ENCODE measurements at regions not wholly inside any gene's neighbourhood (a gene's known extent, or its start where the extent isn't known, plus 50 kb on each side); places are given as distances from the start of the nearest gene placed in this dataset.

DNA sequence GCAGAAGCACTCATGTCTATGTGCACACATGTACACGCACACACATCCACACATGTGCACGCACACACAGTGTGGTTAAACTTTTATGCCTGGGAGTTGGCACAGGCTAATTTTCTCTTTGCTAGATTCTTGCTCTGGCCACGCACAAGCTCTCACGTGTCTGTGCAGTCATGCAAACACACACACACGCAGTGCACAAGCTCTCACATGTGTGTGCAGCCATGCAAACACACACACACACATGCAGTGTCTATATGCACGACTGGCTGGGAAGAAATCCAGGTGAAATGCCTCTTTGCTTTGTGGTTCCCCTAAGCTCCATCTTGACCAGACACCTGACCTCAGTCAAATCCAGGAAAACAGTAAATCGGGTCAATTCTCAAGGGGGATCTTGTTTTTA, 138.0 kb downstream of the SHOX start:
- Histone ChIP-seq H3F3A (ENCODE audit: insufficient read depth) (no peaks in the 10 kb centered on the region), H3K4me1 (ENCODE audit: insufficient read depth) (no peaks in the 10 kb centered on the region), H3K4me3 (no peak overlapping the region), H3K9me2 (ENCODE audit: insufficient read depth) (no peaks in the 10 kb centered on the region), H3K36me3 (ENCODE audit: low read depth) (no peaks in the 10 kb centered on the region), H4K20me1 (ENCODE audit: insufficient read depth) (no peaks in the 10 kb centered on the region), H3K79me2 (ENCODE audit: insufficient read depth) (no peaks in the 10 kb centered on the region), H3K9me3 (ENCODE audit: low read depth) (no peaks in the 10 kb centered on the region), H3K4me2 (ENCODE audit: unreplicated experiment) (no peak overlapping the region), H3K27ac (no peak overlapping the region), H3K9ac (no peak overlapping the region), H3K27me3 (replicated peaks; ENCODE audit: insufficient read depth) (no peaks in the 10 kb centered on the region), H2AFZ (no peak overlapping the region)
- no peak for DNase-seq
- WGBS, 2 experiments (ENCODE audit: low coverage in 1 of 2, low lambda C conversion rate in 2 of 2, missing lambda C conversion rate in 2 of 2), result 33 to 35% methylated on average over 7 of the region's 7 CpGs
- in situ Hi-C loops (cut with MboI), result no loop called here
- TF ChIP-seq EZH2phosphoT487 (IDR thresholded peaks at IDR 0.05; ENCODE audit: insufficient read depth, low read depth) (no peak), EZH2 (IDR thresholded peaks at IDR 0.05; ENCODE audit: insufficient read depth, poor library complexity, severe bottlenecking) (no peak)

GRCh38 chrX:758917-759316, 128.3 kb downstream of the SHOX start:
- no peaks in the 10 kb centered on the region for H4K20me1 ChIP-seq (ENCODE audit: insufficient read depth)
- H3K9me3 ChIP-seq (ENCODE audit: low read depth), result no peaks in the 10 kb centered on the region
- H3K4me1 ChIP-seq (ENCODE audit: insufficient read depth), result no peaks in the 10 kb centered on the region
- H2AFZ ChIP-seq, result no peak overlapping the region
- H3K4me3 ChIP-seq, result no peak overlapping the region
- H3K9me2 ChIP-seq (ENCODE audit: insufficient read depth), result no peaks in the 10 kb centered on the region
- H3K27ac ChIP-seq, result no peak overlapping the region
- H3K36me3 ChIP-seq (ENCODE audit: low read depth), result no peaks in the 10 kb centered on the region
- in situ Hi-C loops (cut with MboI), result no loop called here
- TF ChIP-seq EZH2phosphoT487 (IDR thresholded peaks at IDR 0.05; ENCODE audit: insufficient read depth, low read depth) (no peak), EZH2 (IDR thresholded peaks at IDR 0.05; ENCODE audit: insufficient read depth, poor library complexity, severe bottlenecking) (no peak)
- no peaks in the 10 kb centered on the region for H3F3A ChIP-seq (ENCODE audit: insufficient read depth)
- no peaks in the 10 kb centered on the region for H3K27me3 ChIP-seq (replicated peaks; ENCODE audit: insufficient read depth)
- no peak for DNase-seq
- H3K9ac ChIP-seq, result no peak overlapping the region
- 22 to 27% methylated on average over 6 of the region's 6 CpGs for WGBS, 2 experiments (ENCODE audit: low coverage in 1 of 2, low lambda C conversion rate in 2 of 2, missing lambda C conversion rate in 2 of 2)
- no peak overlapping the region for H3K4me2 ChIP-seq (ENCODE audit: unreplicated experiment)
- no peaks in the 10 kb centered on the region for H3K79me2 ChIP-seq (ENCODE audit: insufficient read depth)

DNA sequence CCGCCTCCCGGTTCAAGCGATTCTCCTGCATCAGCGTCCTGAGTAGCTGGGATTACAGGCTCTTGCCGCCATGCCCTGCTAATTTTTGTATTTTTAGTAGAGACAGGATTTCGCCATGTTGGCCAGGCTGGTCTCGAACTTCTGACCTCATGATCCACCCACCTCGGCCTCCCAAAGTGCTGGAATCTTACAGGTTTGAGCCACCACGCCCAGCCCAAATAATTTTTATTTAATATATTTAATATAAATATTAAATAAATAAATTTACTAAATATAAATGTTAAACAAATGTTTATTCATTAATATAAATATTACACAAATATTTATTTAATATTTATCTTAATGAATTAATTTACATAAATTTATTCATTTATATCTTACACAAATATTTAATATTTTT, 120.2 kb downstream of the SHOX start:
- no peaks in the 10 kb centered on the region for H3F3A ChIP-seq (ENCODE audit: insufficient read depth)
- H3K9me3 ChIP-seq (ENCODE audit: low read depth), result no peaks in the 10 kb centered on the region
- no peak overlapping the region for H3K4me2 ChIP-seq (ENCODE audit: unreplicated experiment)
- no peak overlapping the region for H2AFZ ChIP-seq
- DNase-seq, result no peak
- H3K79me2 ChIP-seq (ENCODE audit: insufficient read depth), result no peaks in the 10 kb centered on the region
- in situ Hi-C loops (cut with MboI), result no loop called here
- H3K27ac ChIP-seq, result no peak overlapping the region
- H3K4me1 ChIP-seq (ENCODE audit: insufficient read depth), result no peaks in the 10 kb centered on the region
- no peak for TF ChIP-seq EZH2 (IDR thresholded peaks at IDR 0.05; ENCODE audit: insufficient read depth, poor library complexity, severe bottlenecking)
- TF ChIP-seq EZH2phosphoT487 (IDR thresholded peaks at IDR 0.05; ENCODE audit: insufficient read depth, low read depth), result no peak
- H3K27me3 ChIP-seq (replicated peaks; ENCODE audit: insufficient read depth), result no peaks in the 10 kb centered on the region
- no peaks in the 10 kb centered on the region for H4K20me1 ChIP-seq (ENCODE audit: insufficient read depth)
- no peak overlapping the region for H3K9ac ChIP-seq
- WGBS, 2 experiments (ENCODE audit: low coverage in 1 of 2, low lambda C conversion rate in 2 of 2, missing lambda C conversion rate in 2 of 2), result 45 to 47% methylated on average over 9 of the region's 9 CpGs
- no peaks in the 10 kb centered on the region for H3K36me3 ChIP-seq (ENCODE audit: low read depth)
- no peaks in the 10 kb centered on the region for H3K9me2 ChIP-seq (ENCODE audit: insufficient read depth)
- no peak overlapping the region for H3K4me3 ChIP-seq

GRCh38 chrX:750263-750662, 119.7 kb downstream of the SHOX start:
- H3K4me1 ChIP-seq (ENCODE audit: insufficient read depth), result no peaks in the 10 kb centered on the region
- no peak for DNase-seq
- no peak overlapping the region for H3K4me3 ChIP-seq
- no peak overlapping the region for H3K9ac ChIP-seq
- H2AFZ ChIP-seq, result no peak overlapping the region
- H3K36me3 ChIP-seq (ENCODE audit: low read depth), result no peaks in the 10 kb centered on the region
- no peaks in the 10 kb centered on the region for H4K20me1 ChIP-seq (ENCODE audit: insufficient read depth)
- no peaks in the 10 kb centered on the region for H3K9me2 ChIP-seq (ENCODE audit: insufficient read depth)
- no peaks in the 10 kb centered on the region for H3F3A ChIP-seq (ENCODE audit: insufficient read depth)
- TF ChIP-seq EZH2 (IDR thresholded peaks at IDR 0.05; ENCODE audit: insufficient read depth, poor library complexity, severe bottlenecking) (no peak), EZH2phosphoT487 (IDR thresholded peaks at IDR 0.05; ENCODE audit: insufficient read depth, low read depth) (no peak)
- no peaks in the 10 kb centered on the region for H3K9me3 ChIP-seq (ENCODE audit: low read depth)
- H3K27me3 ChIP-seq (replicated peaks; ENCODE audit: insufficient read depth), result no peaks in the 10 kb centered on the region
- WGBS, 2 experiments (ENCODE audit: low coverage in 1 of 2, low lambda C conversion rate in 2 of 2, missing lambda C conversion rate in 2 of 2), result 34 to 36% methylated on average over 5 of the region's 5 CpGs
- H3K27ac ChIP-seq, result no peak overlapping the region
- in situ Hi-C loops (cut with MboI), result no loop called here
- no peaks in the 10 kb centered on the region for H3K79me2 ChIP-seq (ENCODE audit: insufficient read depth)
- no peak overlapping the region for H3K4me2 ChIP-seq (ENCODE audit: unreplicated experiment)

GRCh38 chrX:747176-747575, 116.6 kb downstream of the SHOX start:
- Histone ChIP-seq H3K4me3 (no peak overlapping the region), H3K27me3 (replicated peaks; ENCODE audit: insufficient read depth) (no peaks in the 10 kb centered on the region), H2AFZ (no peak overlapping the region), H3K9me3 (ENCODE audit: low read depth) (no peaks in the 10 kb centered on the region), H3K9me2 (ENCODE audit: insufficient read depth) (no peaks in the 10 kb centered on the region), H3K79me2 (ENCODE audit: insufficient read depth) (no peaks in the 10 kb centered on the region), H3K27ac (no peak overlapping the region), H4K20me1 (ENCODE audit: insufficient read depth) (no peaks in the 10 kb centered on the region), H3K4me1 (ENCODE audit: insufficient read depth) (no peaks in the 10 kb centered on the region), H3K36me3 (ENCODE audit: low read depth) (no peaks in the 10 kb centered on the region), H3K9ac (no peak overlapping the region), H3K4me2 (ENCODE audit: unreplicated experiment) (no peak overlapping the region), H3F3A (ENCODE audit: insufficient read depth) (no peaks in the 10 kb centered on the region)
- WGBS, 2 experiments (ENCODE audit: low coverage in 1 of 2, low lambda C conversion rate in 2 of 2, missing lambda C conversion rate in 2 of 2), result 36 to 48% methylated on average over 2 of the region's 2 CpGs
- in situ Hi-C loops (cut with MboI), result no loop called here
- TF ChIP-seq EZH2phosphoT487 (IDR thresholded peaks at IDR 0.05; ENCODE audit: insufficient read depth, low read depth) (no peak), EZH2 (IDR thresholded peaks at IDR 0.05; ENCODE audit: insufficient read depth, poor library complexity, severe bottlenecking) (no peak)
- DNase-seq, result no peak
